HEK293 (cell line): ENCODE measurements at regions not wholly inside any gene's neighbourhood (a gene's known extent, or its start where the extent isn't known, plus 50 kb on each side); places are given as distances from the start of the nearest gene placed in this dataset.

Experiments
- CTCF ChIA-PET: fragments of 350-600 bp; formaldehyde crosslinking; extraction: SDS; loops from one replicate; lab custom pipeline; 2021; ENCODE audit warnings: antibody characterized with exemption; lab: Yijun Ruan, JAX
- POLR2A ChIA-PET: fragments of 300-600 bp; formaldehyde crosslinking; extraction: SDS; loops from one replicate; lab custom pipeline; 2020; ENCODE audit warnings: antibody characterized with exemption, inconsistent platforms; lab: Yijun Ruan, JAX
- H3K27ac ChIP-seq: fragments of 200-500 bp; sonication (Bioruptor generic); 2 replicates; pipeline ENCODE4 v1.5.1; 2014; ENCODE audit warnings: low read depth, low read length, control low read depth, inconsistent platforms; ENCODE audit errors: extremely low read depth
- H3K36me3 ChIP-seq, 2 experiments: fragments of 200-500 bp in 1 of 2; sonication (Bioruptor generic) in 1 of 2; 1 replicate in 1 of 2; 2 replicates in 1 of 2; pipeline ENCODE4 v1.5.1; 2014 to 2017; ENCODE audit warnings: inconsistent platforms in 2 of 2, low read length in 2 of 2; ENCODE audit not compliant: control insufficient read depth in 2 of 2, insufficient read depth in 1 of 2
- H3K4me1 ChIP-seq: fragments of 200-500 bp; sonication (Bioruptor generic); 2 replicates; pipeline ENCODE4 v1.5.1; 2014; ENCODE audit warnings: mild to moderate bottlenecking, low read length, inconsistent platforms; ENCODE audit not compliant: control insufficient read depth, insufficient read depth
- H3K4me3 ChIP-seq: 2 replicates; pipeline ENCODE4 v1.5.1; 2011; ENCODE audit warnings: low read depth, mild to moderate bottlenecking, control low read depth, low read length, moderate library complexity
- H3K9me3 ChIP-seq: fragments of 200-500 bp; sonication (Bioruptor generic); 2 replicates; pipeline ENCODE4 v1.5.1; 2014; ENCODE audit warnings: low read depth, low read length, inconsistent platforms; ENCODE audit not compliant: control insufficient read depth, insufficient read depth
- BCL11B ChIP-seq: fragments of 450-650 bp; formaldehyde crosslinking; IDR thresholded peaks from 2 replicates; pipeline ENCODE4 v1.5.1; 2016; ENCODE audit warnings: low read depth, missing biosample characterization, missing genetic modification characterization
- GLIS2 ChIP-seq: fragments of 450-650 bp; formaldehyde crosslinking; IDR thresholded peaks from 2 replicates; pipeline ENCODE4 v1.5.1; 2016; ENCODE audit warnings: missing biosample characterization, missing genetic modification characterization
- KLF8 ChIP-seq: fragments of 450-650 bp; formaldehyde crosslinking; IDR thresholded peaks from 2 replicates; pipeline ENCODE4 v1.5.1; 2016; ENCODE audit warnings: missing biosample characterization, missing genetic modification characterization
- TSHZ1 ChIP-seq: fragments of 450-650 bp; formaldehyde crosslinking; IDR thresholded peaks from 2 replicates; pipeline ENCODE4 v1.5.1; 2016; ENCODE audit warnings: missing biosample characterization, missing genetic modification characterization, borderline replicate concordance
- YY1 ChIP-seq: fragments of 450-650 bp; formaldehyde crosslinking; IDR thresholded peaks from 2 replicates; pipeline ENCODE4 v1.5.1; 2018; ENCODE audit warnings: missing biosample characterization, missing genetic modification characterization
- ZBTB21 ChIP-seq: fragments of 450-650 bp; formaldehyde crosslinking; IDR thresholded peaks from 2 replicates; pipeline ENCODE4 v1.5.1; 2017; ENCODE audit warnings: missing biosample characterization, missing genetic modification characterization
- ZBTB7A ChIP-seq: fragments of 450-650 bp; formaldehyde crosslinking; IDR thresholded peaks from 2 replicates; pipeline ENCODE4 v1.5.1; 2016; ENCODE audit warnings: low read depth, missing biosample characterization, missing genetic modification characterization
- ZFHX2 ChIP-seq: fragments of 450-650 bp; formaldehyde crosslinking; conservative IDR thresholded peaks from 2 replicates; pipeline ENCODE4 v1.5.1; 2016; ENCODE audit warnings: missing biosample characterization, missing genetic modification characterization
- ZNF132 ChIP-seq: fragments of 450-650 bp; formaldehyde crosslinking; IDR thresholded peaks from 2 replicates; pipeline ENCODE4 v1.5.1; 2017; ENCODE audit warnings: missing biosample characterization, missing genetic modification characterization, borderline replicate concordance
- ZNF248 ChIP-seq: fragments of 450-650 bp; formaldehyde crosslinking; IDR thresholded peaks from 2 replicates; pipeline ENCODE4 v1.5.1; 2017; ENCODE audit warnings: missing biosample characterization, missing genetic modification characterization
- ZNF433 ChIP-seq: fragments of 450-650 bp; formaldehyde crosslinking; IDR thresholded peaks from 2 replicates; pipeline ENCODE4 v1.5.1; 2016; ENCODE audit warnings: missing biosample characterization, missing genetic modification characterization, low read depth
- ZNF548 ChIP-seq: fragments of 450-650 bp; formaldehyde crosslinking; IDR thresholded peaks from 2 replicates; pipeline ENCODE4 v1.5.1; 2016; ENCODE audit warnings: missing biosample characterization, missing genetic modification characterization
- ZNF658 ChIP-seq: fragments of 450-650 bp; formaldehyde crosslinking; IDR thresholded peaks from 2 replicates; pipeline ENCODE4; 2016; ENCODE audit warnings: missing biosample characterization, missing genetic modification characterization
- ZXDB ChIP-seq: fragments of 450-650 bp; formaldehyde crosslinking; IDR thresholded peaks from 2 replicates; pipeline ENCODE4 v1.5.1; 2016; ENCODE audit warnings: missing biosample characterization, missing genetic modification characterization
- TF ChIP-seq, protein P1 (sequence below): fragments of 450-650 bp; formaldehyde crosslinking; IDR thresholded peaks from 2 replicates; pipeline ENCODE4 v1.5.1; 2016; ENCODE audit warnings: missing biosample characterization, missing genetic modification characterization

- TF ChIP-seq KLF8 (tag by site-specific recombination) (no peak), ZNF248 (tag by site-specific recombination) (no peak), BCL11B (tag by site-specific recombination) (no peak), YY1 (no peak), TSHZ1 (tag by site-specific recombination) (no peak), ZNF658 (no peak)
- TF ChIP-seq, all 188 proteins: peak for 0
Measured at GRCh38 chr18:1014509-1014908, 109.8 kb downstream of the ADCYAP1 start (continued).

DNA sequence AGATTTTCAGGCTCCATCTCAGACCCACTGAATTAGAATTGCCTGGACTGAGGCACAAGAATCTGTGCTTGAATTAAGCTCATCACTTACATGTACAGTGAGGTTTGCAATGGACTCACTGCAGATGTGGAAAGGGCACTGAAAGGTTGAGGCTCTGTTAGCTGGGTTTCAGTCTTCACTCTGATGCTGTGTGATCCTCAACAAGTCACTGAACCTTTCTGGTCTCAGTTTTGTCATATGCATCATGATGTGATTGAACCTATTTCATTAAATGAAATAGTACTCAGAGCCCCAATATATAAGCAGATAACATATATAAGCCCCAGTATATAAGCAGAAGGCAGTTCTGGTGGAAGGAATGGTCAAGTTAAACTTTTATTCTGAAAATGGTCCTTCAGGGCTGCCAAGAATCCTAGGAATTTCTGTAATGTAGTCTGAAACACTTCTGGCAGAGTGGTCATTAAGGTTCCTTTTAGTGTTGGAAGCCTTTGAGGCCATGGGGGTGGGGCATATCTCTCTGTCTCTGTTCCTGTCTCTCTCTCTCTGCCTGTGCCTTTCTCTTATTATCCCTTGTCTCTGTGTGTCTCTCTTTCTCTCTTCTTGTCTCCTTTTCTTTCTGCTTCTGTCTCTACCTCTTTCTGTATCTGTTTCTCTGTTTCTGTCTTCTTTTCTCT lies 110.4 kb downstream of the ADCYAP1 start:
- CTCF ChIA-PET, result interaction anchor here (0.6 to 1.1 kb wide), 2 partner anchors 8 to 9 kb away, joined by 3 read pairs; no protein-coding TSS in a partner anchor
- no peaks in the 10 kb centered on the region; the same call in 1 of the 2 replicates for H3K4me1 ChIP-seq
- POLR2A ChIA-PET, result no interaction called here
- H3K27ac ChIP-seq, result no peak overlapping the region
- TF ChIP-seq ZNF132 (tag by site-specific recombination) (no peak), ZNF548 (tag by site-specific recombination) (no peak), GLIS2 (tag by site-specific recombination) (no peak)
- H3K4me3 ChIP-seq, result no peak overlapping the region
- H3K36me3 ChIP-seq, result no peaks in the 10 kb centered on the region
- H3K9me3 ChIP-seq, result no peaks in the 10 kb centered on the region

- H3K4me3 ChIP-seq, result no peak overlapping the region
- ChIA-PET POLR2A (no interaction called here), CTCF (interaction anchor here (1.1 kb wide), 1 partner anchor 10 kb away, joined by 3 read pairs; no protein-coding TSS in a partner anchor)
- no peaks in the 10 kb centered on the region for H3K9me3 ChIP-seq
- no peak for TF ChIP-seq ZNF433 (tag by site-specific recombination)
- TF ChIP-seq ZFHX2, result no peak
- no peak for TF ChIP-seq ZBTB21
- no peak overlapping the region for H3K27ac ChIP-seq
- H3K36me3 ChIP-seq, result no peaks in the 10 kb centered on the region
- no peaks in the 10 kb centered on the region; the same call in 1 of the 2 replicates for H3K4me1 ChIP-seq
Measured at GRCh38 chr18:1015777-1016176, 111.1 kb downstream of the ADCYAP1 start.

DNA sequence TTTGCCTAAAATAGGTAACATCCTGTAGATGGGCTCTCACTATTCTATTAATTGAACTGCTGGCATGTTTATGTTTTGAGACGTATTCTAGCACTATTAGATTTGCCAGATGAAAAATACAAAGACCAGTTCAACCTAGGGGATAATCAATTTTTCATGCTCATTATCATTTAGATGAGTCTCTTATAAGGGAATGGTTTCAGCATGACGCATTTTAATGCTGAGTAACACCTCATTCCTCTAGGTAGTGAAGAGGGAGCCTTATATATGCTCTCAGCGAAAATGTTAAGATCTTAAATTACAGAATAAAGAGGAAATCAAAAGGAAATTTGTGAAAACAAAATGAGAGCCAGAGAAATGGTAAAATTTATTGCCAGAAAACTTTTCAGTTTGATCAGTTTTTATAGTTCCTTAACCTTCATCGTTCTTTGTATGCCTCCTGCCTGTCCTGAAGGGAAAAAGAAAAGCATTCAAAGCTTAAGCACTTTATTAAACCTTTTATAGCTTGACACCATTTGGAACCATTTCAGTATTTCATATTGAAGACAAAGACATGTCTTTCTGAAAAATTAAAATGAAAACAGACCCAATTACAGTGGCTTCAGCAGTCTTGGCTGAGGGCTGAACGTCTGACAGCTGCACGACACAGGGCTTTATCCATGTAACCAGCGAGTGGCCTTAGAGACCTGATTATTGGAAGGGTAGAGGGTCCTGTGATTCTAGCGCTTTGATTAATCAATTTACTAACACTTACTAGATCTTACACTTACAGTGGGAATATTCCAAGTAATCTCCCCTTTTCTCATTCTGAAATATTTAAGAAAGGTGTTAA lies 112.8 kb downstream of the ADCYAP1 start:
- H3K4me1 ChIP-seq, result no peaks in the 10 kb centered on the region; the same call in 1 of the 2 replicates
- no peaks in the 10 kb centered on the region for H3K36me3 ChIP-seq
- H3K4me3 ChIP-seq, result no peak overlapping the region
- TF ChIP-seq, protein P1, sequence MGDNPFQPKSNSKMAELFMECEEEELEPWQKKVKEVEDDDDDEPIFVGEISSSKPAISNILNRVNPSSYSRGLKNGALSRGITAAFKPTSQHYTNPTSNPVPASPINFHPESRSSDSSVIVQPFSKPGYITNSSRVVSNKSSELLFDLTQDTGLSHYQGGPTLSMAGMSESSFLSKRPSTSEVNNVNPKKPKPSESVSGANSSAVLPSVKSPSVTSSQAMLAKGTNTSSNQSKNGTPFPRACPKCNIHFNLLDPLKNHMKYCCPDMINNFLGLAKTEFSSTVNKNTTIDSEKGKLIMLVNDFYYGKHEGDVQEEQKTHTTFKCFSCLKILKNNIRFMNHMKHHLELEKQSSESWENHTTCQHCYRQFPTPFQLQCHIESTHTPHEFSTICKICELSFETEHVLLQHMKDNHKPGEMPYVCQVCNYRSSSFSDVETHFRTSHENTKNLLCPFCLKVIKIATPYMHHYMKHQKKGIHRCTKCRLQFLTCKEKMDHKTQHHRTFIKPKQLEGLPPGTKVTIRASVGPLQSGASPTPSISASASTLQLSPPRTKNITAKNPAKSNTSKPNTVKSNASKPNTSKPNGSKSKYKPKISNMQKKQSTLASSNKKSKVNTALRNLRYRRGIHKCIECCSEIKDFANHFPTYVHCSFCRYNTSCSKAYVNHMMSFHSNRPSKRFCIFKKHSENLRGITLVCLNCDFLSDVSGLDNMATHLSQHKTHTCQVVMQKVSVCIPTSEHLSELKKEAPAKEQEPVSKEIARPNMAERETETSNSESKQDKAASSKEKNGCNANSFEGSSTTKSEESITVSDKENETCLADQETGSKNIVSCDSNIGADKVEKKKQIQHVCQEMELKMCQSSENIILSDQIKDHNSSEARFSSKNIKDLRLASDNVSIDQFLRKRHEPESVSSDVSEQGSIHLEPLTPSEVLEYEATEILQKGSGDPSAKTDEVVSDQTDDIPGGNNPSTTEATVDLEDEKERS (tag by site-specific recombination), result no peak
- TF ChIP-seq ZNF433 (tag by site-specific recombination) (no peak), ZBTB7A (tag by site-specific recombination) (no peak), ZXDB (tag by site-specific recombination) (no peak)
- ChIA-PET CTCF (interaction anchor here (1.0 kb wide), 1 partner anchor 72 kb away, joined by 3 read pairs; no protein-coding TSS in a partner anchor), POLR2A (no interaction called here)
- H3K9me3 ChIP-seq, result no peaks in the 10 kb centered on the region
- no peak overlapping the region for H3K27ac ChIP-seq
